DOHH2 (cell line): ENCODE measurements at regions not wholly inside any gene's neighbourhood (a gene's known extent, or its start where the extent isn't known, plus 50 kb on each side); places are given as distances from the start of the nearest gene placed in this dataset.

ENCODE experiments used
- H3F3A ChIP-seq: fragments of 200-600 bp; sonication (generic), shearing (Covaris generic); 2 replicates; pipeline ENCODE4 v1.6.0; 2016; ENCODE audit warnings: antibody characterized with exemption, mild to moderate bottlenecking; ENCODE audit not compliant: control insufficient read depth, insufficient read depth
- H3K27ac ChIP-seq: fragments of 200-600 bp; sonication (generic); 2 replicates; pipeline ENCODE4 v1.5.1; 2014; ENCODE audit warnings: low read depth, mild to moderate bottlenecking, low read length, moderate library complexity
- H3K27me3 ChIP-seq: fragments of 200-600 bp; sonication (generic); 2 replicates; pipeline ENCODE4 v1.6.1; 2014; ENCODE audit warnings: mild to moderate bottlenecking, low read length, mixed read lengths; ENCODE audit not compliant: control insufficient read depth
- H3K36me3 ChIP-seq: fragments of 200-600 bp; sonication (generic); 2 replicates; pipeline ENCODE4 v1.6.1; 2014; ENCODE audit warnings: mild to moderate bottlenecking, low read length, moderate library complexity, mixed read lengths; ENCODE audit not compliant: control insufficient read depth
- H3K4me1 ChIP-seq: fragments of 200-600 bp; sonication (generic); 2 replicates; pipeline ENCODE4 v1.6.1; 2014; ENCODE audit warnings: mild to moderate bottlenecking, low read length, mixed read lengths; ENCODE audit not compliant: control insufficient read depth
- H3K4me2 ChIP-seq: fragments of 200-600 bp; sonication (generic); 2 replicates; pipeline ENCODE4 v1.6.0; 2014; ENCODE audit warnings: mild to moderate bottlenecking, low read length, moderate library complexity
- H3K4me3 ChIP-seq: fragments of 200-600 bp; sonication (generic); 2 replicates; pipeline ENCODE4 v1.5.1; 2014; ENCODE audit warnings: mild to moderate bottlenecking, low read length, mixed read lengths
- H3K79me2 ChIP-seq: fragments of 200-600 bp; sonication (generic); 2 replicates; pipeline ENCODE4 v1.6.1; 2014; ENCODE audit warnings: mild to moderate bottlenecking, low read length, mixed read lengths; ENCODE audit not compliant: control insufficient read depth
- H3K9me2 ChIP-seq: fragments of 200-600 bp; sonication (generic); replicated peaks from 2 replicates; pipeline ENCODE4 v1.6.1; 2014; ENCODE audit warnings: mild to moderate bottlenecking, low read length, mixed read lengths; ENCODE audit not compliant: control insufficient read depth
- H3K9me3 ChIP-seq: fragments of 200-600 bp; sonication (generic); 2 replicates; pipeline ENCODE4 v1.6.1; 2014; ENCODE audit warnings: antibody characterized with exemption, low read length, mixed read lengths; ENCODE audit not compliant: control insufficient read depth, insufficient read depth
- H4K20me1 ChIP-seq: fragments of 200-600 bp; sonication (generic); 2 replicates; pipeline ENCODE4 v1.6.0; 2014; ENCODE audit warnings: low read depth, mild to moderate bottlenecking, antibody characterized with exemption, low read length, moderate library complexity; ENCODE audit not compliant: control insufficient read depth, insufficient read depth
- CTCF ChIP-seq: fragments of 200-600 bp; sonication (generic); IDR thresholded peaks from one replicate; pipeline ENCODE4 v1.5.1; 2014; ENCODE audit warnings: antibody characterized with exemption, mild to moderate bottlenecking, low read depth, low read length; ENCODE audit not compliant: poor library complexity, severe bottlenecking
- EZH2phosphoT487 ChIP-seq: fragments of 200-600 bp; sonication (generic); IDR thresholded peaks from 2 replicates; pipeline ENCODE4 v1.6.1; 2017; ENCODE audit warnings: borderline replicate concordance, mild to moderate bottlenecking, antibody characterized with exemption, low read length, moderate library complexity, mixed read lengths

- H3K4me2 ChIP-seq, result no peak overlapping the region
These were observed 1033.3 kb downstream of the IGSF11 start for GRCh38 chr3:118001380-118001779.

GRCh38 chr3:118011910-118012309, 1022.7 kb downstream of the IGSF11 start:
- H3K9me3 ChIP-seq, result no peaks in the 10 kb centered on the region
- H3K79me2 ChIP-seq, result no peaks in the 10 kb centered on the region
- TF ChIP-seq CTCF, result no peak
- H3K4me2 ChIP-seq, result no peak overlapping the region
- no peaks in the 10 kb centered on the region for H3F3A ChIP-seq
- no peaks in the 10 kb centered on the region for H3K4me1 ChIP-seq
- no peak overlapping the region for H3K4me3 ChIP-seq
- H3K27me3 ChIP-seq, result no peaks in the 10 kb centered on the region
- no peak overlapping the region for H3K27ac ChIP-seq
- H3K9me2 ChIP-seq, result no peaks in the 10 kb centered on the region
- H3K36me3 ChIP-seq, result no peaks in the 10 kb centered on the region
- H4K20me1 ChIP-seq, result no peaks in the 10 kb centered on the region

More at GRCh38 chr3:118001380-118001779, 1033.3 kb downstream of the IGSF11 start:
- Histone ChIP-seq H4K20me1 (no peaks in the 10 kb centered on the region), H3K27me3 (no peaks in the 10 kb centered on the region; the same call in 1 of the 2 replicates), H3K79me2 (no peaks in the 10 kb centered on the region), H3K4me1 (no peaks in the 10 kb centered on the region), H3F3A (no peaks in the 10 kb centered on the region), H3K27ac (no peak overlapping the region), H3K36me3 (no peaks in the 10 kb centered on the region), H3K4me3 (no peak overlapping the region), H3K9me2 (no peaks in the 10 kb centered on the region), H3K9me3 (no peaks in the 10 kb centered on the region)
- no peak for TF ChIP-seq CTCF
- TF ChIP-seq EZH2phosphoT487, result no peak

- no peaks in the 10 kb centered on the region for H4K20me1 ChIP-seq
- no peak overlapping the region for H3K4me2 ChIP-seq
- H3K36me3 ChIP-seq, result no peaks in the 10 kb centered on the region
- H3K79me2 ChIP-seq, result no peaks in the 10 kb centered on the region
- no peaks in the 10 kb centered on the region for H3K9me2 ChIP-seq
- H3K27ac ChIP-seq, result no peak overlapping the region
- H3K9me3 ChIP-seq, result no peaks in the 10 kb centered on the region
- no peaks in the 10 kb centered on the region for H3F3A ChIP-seq
- H3K4me3 ChIP-seq, result no peak overlapping the region
- H3K4me1 ChIP-seq, result no peaks in the 10 kb centered on the region
- TF ChIP-seq CTCF, result no peak
- no peak for TF ChIP-seq EZH2phosphoT487
- H3K27me3 ChIP-seq, result no peaks in the 10 kb centered on the region
These were observed 1005.6 kb downstream of the IGSF11 start for GRCh38 chr3:118029049-118029448.

- H4K20me1 ChIP-seq, result no peaks in the 10 kb centered on the region
- TF ChIP-seq EZH2phosphoT487 (no peak), CTCF (no peak)
- H3K4me3 ChIP-seq, result no peak overlapping the region
- no peaks in the 10 kb centered on the region for H3K4me1 ChIP-seq
- H3K27ac ChIP-seq, result no peak overlapping the region
- no peak overlapping the region for H3K4me2 ChIP-seq
- H3K79me2 ChIP-seq, result no peaks in the 10 kb centered on the region
- H3K9me3 ChIP-seq, result no peaks in the 10 kb centered on the region
- H3K36me3 ChIP-seq, result no peaks in the 10 kb centered on the region
- no peaks in the 10 kb centered on the region for H3K9me2 ChIP-seq
- H3F3A ChIP-seq, result no peaks in the 10 kb centered on the region
- H3K27me3 ChIP-seq, result no peaks in the 10 kb centered on the region
These were observed 998.4 kb downstream of the IGSF11 start for GRCh38 chr3:118036215-118036614.
